SK-N-SH (cell line): ENCODE measurements at regions not wholly inside any gene's neighbourhood (a gene's known extent, or its start where the extent isn't known, plus 50 kb on each side); places are given as distances from the start of the nearest gene placed in this dataset.

Source experiments
- CTCF ChIP-seq: fragments of 200-600 bp; sonication (generic); IDR thresholded peaks from 2 replicates; pipeline ENCODE4 v1.6.1; 2017; ENCODE audit warnings: antibody characterized with exemption, mild to moderate bottlenecking, moderate library complexity
- EP300 ChIP-seq, 2 experiments: IDR thresholded peaks; 2 replicates each; pipeline versions ENCODE4 v1.4.0 to v1.6.1; 2012; ENCODE audit warnings: borderline replicate concordance in 1 of 2, low read depth in 1 of 2, low read length in 1 of 2
- IRF3 ChIP-seq: fragments of 150-350 bp; IDR thresholded peaks from 2 replicates; pipeline ENCODE4 v1.6.1; 2016; ENCODE audit warnings: mild to moderate bottlenecking, low read depth, low read length

GRCh38 chr6:126718600-126719327, 378.8 kb downstream of the CENPW start:
- no peak for TF ChIP-seq EP300 (IDR thresholded peaks at IDR 0.05; ENCODE audit: borderline replicate concordance in 1 of 2, low read depth in 1 of 2, low read length in 1 of 2)
- no peak for TF ChIP-seq IRF3
- no peak for TF ChIP-seq CTCF
